ENCODE measurements at regions not wholly inside any gene's neighbourhood (a gene's known extent, or its start where the extent isn't known, plus 50 kb on each side); places are given as distances from the start of the nearest gene placed in this dataset.
"Not testable (repeated sequence)": the region's sequence is repeated elsewhere in the genome, so short reads cannot be mapped to it uniquely, and the experiment has no call there.

- TF ChIP-seq EZH2 (IDR thresholded peaks at IDR 0.05; ENCODE audit: borderline replicate concordance, low read depth, low read length, severe bottlenecking); POLR2AphosphoS5 (IDR thresholded peaks at IDR 0.05; ENCODE audit: insufficient read depth, low read depth, low read length); CTCF (IDR thresholded peaks at IDR 0.05; ENCODE audit: extremely low read depth in 1 of 2, insufficient read depth in 1 of 2, low read depth in 1 of 2, low read length in 2 of 2); POLR2A (IDR thresholded peaks at IDR 0.05; ENCODE audit: low read depth, low read length); MAX (IDR thresholded peaks at IDR 0.05; ENCODE audit: insufficient read depth, insufficient read length); GATA2 (IDR thresholded peaks at IDR 0.05; ENCODE audit: insufficient read depth, insufficient read length, low read depth, low read length): not testable (repeated sequence)
Observed at GRCh38 chr10:46204482-46205102, 82.2 kb upstream of the ANTXRL start.

Measured in endothelial cell of umbilical vein (primary cell).